IMR-90 (cell line): ENCODE measurements at regions not wholly inside any gene's neighbourhood (a gene's known extent, or its start where the extent isn't known, plus 50 kb on each side); places are given as distances from the start of the nearest gene placed in this dataset.

Experiments used
- POLR2A ChIP-seq: IDR thresholded peaks from 2 replicates; pipeline ENCODE4 v1.6.1; 2012; ENCODE audit warnings: mild to moderate bottlenecking, low read depth, low read length
- TF ChIP-seq, protein P1 (sequence below): conservative IDR thresholded peaks from 2 replicates; pipeline ENCODE4 v1.5.1; 2012; ENCODE audit warnings: mild to moderate bottlenecking, low read depth, low read length, improper control_type of control experiment

GRCh38 chr13:106796280-106797047 is 228.5 kb upstream of the ARGLU1 start:
- TF ChIP-seq, protein P1, sequence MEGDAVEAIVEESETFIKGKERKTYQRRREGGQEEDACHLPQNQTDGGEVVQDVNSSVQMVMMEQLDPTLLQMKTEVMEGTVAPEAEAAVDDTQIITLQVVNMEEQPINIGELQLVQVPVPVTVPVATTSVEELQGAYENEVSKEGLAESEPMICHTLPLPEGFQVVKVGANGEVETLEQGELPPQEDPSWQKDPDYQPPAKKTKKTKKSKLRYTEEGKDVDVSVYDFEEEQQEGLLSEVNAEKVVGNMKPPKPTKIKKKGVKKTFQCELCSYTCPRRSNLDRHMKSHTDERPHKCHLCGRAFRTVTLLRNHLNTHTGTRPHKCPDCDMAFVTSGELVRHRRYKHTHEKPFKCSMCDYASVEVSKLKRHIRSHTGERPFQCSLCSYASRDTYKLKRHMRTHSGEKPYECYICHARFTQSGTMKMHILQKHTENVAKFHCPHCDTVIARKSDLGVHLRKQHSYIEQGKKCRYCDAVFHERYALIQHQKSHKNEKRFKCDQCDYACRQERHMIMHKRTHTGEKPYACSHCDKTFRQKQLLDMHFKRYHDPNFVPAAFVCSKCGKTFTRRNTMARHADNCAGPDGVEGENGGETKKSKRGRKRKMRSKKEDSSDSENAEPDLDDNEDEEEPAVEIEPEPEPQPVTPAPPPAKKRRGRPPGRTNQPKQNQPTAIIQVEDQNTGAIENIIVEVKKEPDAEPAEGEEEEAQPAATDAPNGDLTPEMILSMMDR = no peak
- TF ChIP-seq POLR2A = no peak
